T-cell (primary cell): ENCODE measurements at regions not wholly inside any gene's neighbourhood (a gene's known extent, or its start where the extent isn't known, plus 50 kb on each side); places are given as distances from the start of the nearest gene placed in this dataset.

Experiments used
- ATAC-seq, 4 experiments: fragments of 200-7000 bp in 3 of 4; fragments of 150-1000 bp in 1 of 4; cut with Tn5 transposase; replicated peaks in 1 of 4; 1 replicate in 3 of 4; 2 replicates in 1 of 4; pipeline ENCODE4 v1.10.0; 2021; ENCODE audit warnings: moderate library complexity in 3 of 4, mild to moderate bottlenecking in 2 of 4, moderate number of reproducible peaks in 1 of 4
- CTCF ChIA-PET, 2 donors: fragments of 300-600 bp; sonication (Branson Sonifier 250); formaldehyde crosslinking; loops; one replicate each; lab custom pipeline; 2022; ENCODE audit warnings: antibody characterized with exemption in 2 of 2; lab: Charles Lee
- POLR2A ChIA-PET, 2 donors: fragments of 300-600 bp; sonication (Branson Sonifier 250); formaldehyde crosslinking; loops; one replicate each; lab custom pipeline; 2022; ENCODE audit warnings: antibody characterized with exemption in 2 of 2; lab: Charles Lee
- DNase-seq, 35 experiments: peaks; one replicate each; pipeline versions ENCODE4 v3.0.0 to v3.0.0-alpha.2; 2013 to 2023
- H3K27ac ChIP-seq: one replicate; pipeline ENCODE4 v1.5.1; 2013; ENCODE audit warnings: low read length
- H3K27me3 ChIP-seq, 2 experiments: replicated peaks in 1 of 2; 1 replicate in 1 of 2; 2 replicates in 1 of 2; pipeline versions ENCODE4 v1.6.1 to v1.7.0; 2013; ENCODE audit warnings: low read length in 1 of 2, mixed read lengths in 1 of 2; ENCODE audit not compliant: control insufficient read depth in 2 of 2, insufficient read depth in 2 of 2; ENCODE audit errors: extremely low read depth in 1 of 2
- H3K36me3 ChIP-seq, 2 donors: 1 replicate in 1 of 2; 2 replicates in 1 of 2; pipeline versions ENCODE4 v1.6.1 to v1.7.0; 2013; ENCODE audit warnings: low read length in 1 of 2; ENCODE audit not compliant: control insufficient read depth in 2 of 2, insufficient read depth in 1 of 2; ENCODE audit errors: extremely low read depth in 1 of 2
- H3K4me1 ChIP-seq, 2 experiments: 1 replicate in 1 of 2; 2 replicates in 1 of 2; pipeline versions ENCODE4 v1.6.1 to v1.7.0; 2013; ENCODE audit warnings: low read length in 2 of 2, mixed read lengths in 1 of 2; ENCODE audit not compliant: insufficient read depth in 2 of 2, control insufficient read depth in 1 of 2; ENCODE audit errors: extremely low read depth in 1 of 2
- H3K4me3 ChIP-seq, 2 donors: 1 replicate in 1 of 2; 2 replicates in 1 of 2; pipeline versions ENCODE4 v1.5.1 to v1.7.0; 2013; ENCODE audit warnings: mild to moderate bottlenecking in 2 of 2, low read length in 1 of 2, moderate library complexity in 1 of 2; ENCODE audit not compliant: control insufficient read depth in 1 of 2; ENCODE audit errors: extremely low read depth in 1 of 2
- H3K9me3 ChIP-seq: 2 replicates; pipeline ENCODE4 v1.7.0; 2013
- H3K27ac Mint-ChIP-seq, 2 donors: one replicate each; pipeline ENCODE4 v1.8.0; 2020 to 2021; ENCODE audit warnings: mild to moderate bottlenecking in 2 of 2, mixed read lengths in 2 of 2
- H3K27me3 Mint-ChIP-seq, 2 donors: one replicate each; pipeline ENCODE4 v1.8.0; 2021 to 2022; ENCODE audit warnings: mixed read lengths in 2 of 2
- H3K36me3 Mint-ChIP-seq: one replicate; pipeline ENCODE4 v1.8.0; 2021; ENCODE audit warnings: mixed read lengths
- H3K4me1 Mint-ChIP-seq, 3 donors: one replicate each; pipeline ENCODE4 v1.8.0; 2020 to 2022; ENCODE audit warnings: mixed read lengths in 3 of 3, mild to moderate bottlenecking in 1 of 3
- H3K4me3 Mint-ChIP-seq, 3 donors: one replicate each; pipeline ENCODE4 v1.8.0; 2020 to 2022; ENCODE audit warnings: mild to moderate bottlenecking in 3 of 3, mixed read lengths in 3 of 3, moderate library complexity in 3 of 3
- H3K9me3 Mint-ChIP-seq, 3 donors: one replicate each; pipeline ENCODE4 v1.8.0; 2020 to 2022; ENCODE audit warnings: mixed read lengths in 3 of 3
- WGBS: methylation state at CpG from one replicate; pipeline ENCODE4 v1.1.5; 2013; ENCODE audit warnings: missing lambda C conversion rate; ENCODE audit not compliant: insufficient coverage; 5-methylcytosine and 5-hydroxymethylcytosine counted together

DNA sequence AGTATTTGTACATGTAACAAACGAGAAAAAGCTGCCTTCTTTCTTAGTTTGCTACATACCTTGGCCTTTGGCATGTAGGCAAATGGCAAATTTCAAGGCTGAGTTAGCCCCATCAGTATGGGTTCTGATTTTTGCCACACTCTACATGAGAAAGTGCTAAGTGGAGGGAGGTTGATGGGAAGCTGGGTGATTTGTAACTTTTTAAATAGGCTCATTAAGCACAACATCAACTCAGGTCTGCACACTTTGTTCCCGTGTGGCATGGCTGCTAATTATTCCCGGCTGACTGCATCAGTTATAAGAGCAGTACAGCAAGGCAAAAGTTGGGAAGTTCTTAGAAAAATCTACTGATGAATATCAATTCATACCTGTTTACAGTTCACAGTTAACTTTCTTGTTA, 172.8 kb upstream of the MAP3K7 start:
- no peak for ATAC-seq
- CTCF ChIA-PET: no interaction called here

DNA sequence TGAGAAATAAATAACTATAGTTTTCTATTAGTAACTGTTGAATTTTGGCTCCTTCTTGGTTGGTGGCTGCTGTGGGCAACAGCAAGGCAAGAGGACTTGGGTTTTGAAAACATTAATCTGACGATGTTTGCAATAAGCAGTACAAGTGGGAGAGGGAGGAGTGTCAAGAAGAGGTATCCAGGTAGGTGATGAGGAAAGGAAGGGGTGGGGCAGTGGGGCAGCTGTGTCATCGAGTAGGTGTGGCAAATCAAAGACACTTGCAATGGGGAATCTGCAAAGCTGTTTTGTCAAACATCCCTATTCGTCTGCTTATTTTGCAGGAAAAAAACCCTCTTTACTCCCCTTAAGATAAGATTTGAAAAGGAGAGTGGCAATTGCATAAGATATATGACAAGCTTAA, 171.9 kb upstream of the MAP3K7 start:
- DNase-seq (no peak), ATAC-seq (no peak)
- CTCF ChIA-PET: no interaction called here
- Histone ChIP-seq H3K4me1 (no peaks in the 10 kb centered on the region), H3K4me3 (no peak overlapping the region), H3K27me3 (no peaks in the 10 kb centered on the region), H3K9me3 (no peaks in the 10 kb centered on the region), H3K36me3 (no peaks in the 10 kb centered on the region), H3K27ac (no peak overlapping the region)
- Mint-ChIP-seq H3K4me1 (no peaks in the 10 kb centered on the region), H3K27me3 (peaks cover 7 to 24% of the 10 kb centered on the region in 2 donors), H3K9me3 (no peaks in the 10 kb centered on the region), H3K4me3 (no peak overlapping the region), H3K27ac (no peak overlapping the region), H3K36me3 (no peaks in the 10 kb centered on the region)
- 86% methylated on average over 1 of the region's 3 CpGs for WGBS
- POLR2A ChIA-PET: no interaction called here

More for the DNA sequence above, 172.8 kb upstream of the MAP3K7 start:
- Histone ChIP-seq H3K27me3 (no peaks in the 10 kb centered on the region), H3K4me3 (no peak overlapping the region), H3K27ac (no peak overlapping the region), H3K9me3 (no peaks in the 10 kb centered on the region), H3K36me3 (no peaks in the 10 kb centered on the region), H3K4me1 (no peaks in the 10 kb centered on the region)
- no CpG with 5 or more reads among the region's 3 CpGs for WGBS
- Mint-ChIP-seq H3K4me1 (no peaks in the 10 kb centered on the region), H3K27me3 (peaks cover 7 to 24% of the 10 kb centered on the region in 2 donors), H3K36me3 (no peaks in the 10 kb centered on the region), H3K9me3 (no peaks in the 10 kb centered on the region), H3K27ac (no peak overlapping the region), H3K4me3 (no peak overlapping the region)
- POLR2A ChIA-PET: no interaction called here
- no peak for DNase-seq

DNA sequence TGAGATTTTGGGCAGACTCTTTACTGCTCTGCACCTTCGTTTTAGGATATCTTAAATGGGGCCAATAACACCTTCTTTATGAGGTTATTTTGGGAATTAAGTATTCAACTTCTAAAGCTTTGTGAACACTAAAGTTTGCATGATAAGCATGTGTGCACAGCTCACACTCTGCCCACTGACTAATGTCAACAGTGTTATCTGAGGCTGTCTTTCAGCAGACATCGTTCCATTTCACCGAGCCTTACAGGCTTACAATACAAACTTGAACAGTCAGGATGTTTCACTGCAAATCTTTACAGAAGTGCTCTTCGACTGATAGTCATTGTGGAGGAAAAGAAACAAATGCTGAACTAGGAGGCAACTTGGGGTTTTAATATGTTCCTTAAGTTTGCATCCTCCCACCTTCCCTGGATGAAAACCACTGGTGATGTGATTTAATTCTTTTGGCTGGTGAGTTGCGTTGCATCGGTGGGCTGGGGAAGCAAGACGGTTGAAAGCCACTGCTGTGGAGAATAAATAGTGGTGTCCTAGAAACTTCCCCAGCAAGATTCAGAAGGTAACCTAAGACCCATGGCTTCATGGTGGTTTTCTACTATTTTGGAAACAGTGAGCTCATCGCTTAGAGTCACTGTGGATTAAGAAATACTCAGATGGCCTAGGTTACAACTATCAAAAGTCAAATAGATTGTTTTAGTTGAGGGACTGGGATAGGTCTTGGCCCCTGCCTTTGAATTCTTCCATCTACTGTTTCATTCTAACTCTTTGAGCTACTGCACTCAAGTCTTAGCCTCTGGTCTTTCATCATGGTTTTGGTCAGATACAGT, 167.2 kb upstream of the MAP3K7 start:
- Histone ChIP-seq H3K9me3 (no peaks in the 10 kb centered on the region), H3K36me3 (no peaks in the 10 kb centered on the region), H3K27me3 (no peaks in the 10 kb centered on the region), H3K4me3 (no peak overlapping the region), H3K4me1 (no peaks in the 10 kb centered on the region), H3K27ac (no peak overlapping the region)
- no peaks in the 10 kb centered on the region for H3K4me1 Mint-ChIP-seq
- WGBS: 73% methylated on average over 4 of the region's 8 CpGs
- peaks cover 5 to 22% of the 10 kb centered on the region in 2 donors for H3K27me3 Mint-ChIP-seq
- H3K27ac Mint-ChIP-seq: no peak overlapping the region
- H3K36me3 Mint-ChIP-seq: no peaks in the 10 kb centered on the region
- H3K4me3 Mint-ChIP-seq: no peak overlapping the region
- POLR2A ChIA-PET: no interaction called here
- CTCF ChIA-PET: interaction anchor here in 1 of 2 donors (0.5 kb wide), 1 partner anchor 135 kb away, joined by 6 read pairs; no protein-coding TSS in a partner anchor
- DNase-seq (no peak), ATAC-seq (no peak)
- H3K9me3 Mint-ChIP-seq: peaks cover 0 to 7% (median 0%) of the 10 kb centered on the region in 3 donors

DNA sequence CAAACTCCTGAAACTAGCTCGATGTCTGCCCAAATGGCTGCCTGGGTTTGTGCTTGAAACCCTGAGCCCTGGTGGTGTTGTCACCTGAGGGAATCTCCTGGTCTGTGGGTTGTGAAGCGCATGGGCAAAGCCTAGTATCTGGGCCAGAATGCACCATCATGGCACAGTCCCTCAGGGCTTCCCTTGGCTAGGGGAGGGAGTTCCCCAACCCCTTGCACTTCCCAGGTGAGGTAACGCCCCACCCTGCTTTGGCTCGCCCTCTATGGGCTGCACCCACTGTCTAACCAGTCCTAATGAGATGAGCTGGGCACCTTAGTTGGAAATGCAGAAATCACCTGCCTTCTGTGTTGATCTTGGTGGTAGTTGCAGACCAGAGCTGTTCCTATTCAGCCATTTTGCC, 152.9 kb upstream of the MAP3K7 start:
- WGBS: 72% methylated on average over 2 of the region's 4 CpGs
- ATAC-seq (no peak), DNase-seq (no peak)
- Histone ChIP-seq H3K4me3 (no peak overlapping the region), H3K4me1 (no peaks in the 10 kb centered on the region), H3K27ac (no peak overlapping the region), H3K9me3 (no peaks in the 10 kb centered on the region), H3K36me3 (no peaks in the 10 kb centered on the region), H3K27me3 (peaks cover 0 to 6% of the 10 kb centered on the region in 2 experiments)
- ChIA-PET CTCF (no interaction called here), POLR2A (no interaction called here)
- no peak overlapping the region for H3K27ac Mint-ChIP-seq
- no peaks in the 10 kb centered on the region for H3K4me1 Mint-ChIP-seq
- H3K9me3 Mint-ChIP-seq: peaks cover 0 to 11% (median 11%) of the 10 kb centered on the region in 3 donors
- H3K36me3 Mint-ChIP-seq: no peaks in the 10 kb centered on the region
- peaks cover 8 to 14% of the 10 kb centered on the region in 2 donors for H3K27me3 Mint-ChIP-seq
- H3K4me3 Mint-ChIP-seq: no peak overlapping the region

DNA sequence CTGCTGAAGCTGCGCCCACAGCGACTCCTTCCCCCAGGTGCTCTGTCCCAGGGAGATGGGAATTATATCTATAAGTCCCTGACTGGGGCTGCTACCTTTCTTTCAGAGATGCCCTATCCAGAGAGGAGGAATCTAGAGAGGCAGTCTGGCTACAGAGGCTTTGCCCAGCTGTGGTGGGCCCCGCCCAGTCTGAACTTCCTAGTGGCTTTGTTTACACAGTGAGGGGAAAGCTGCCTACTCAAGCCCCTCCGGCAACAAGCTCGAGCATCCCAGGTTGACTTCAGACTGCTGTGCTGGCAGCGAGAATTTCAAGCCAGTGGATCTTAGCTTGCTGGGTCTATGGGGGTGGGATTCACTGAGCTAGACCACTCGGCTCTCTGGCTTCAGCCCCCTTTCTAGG, 152.5 kb upstream of the MAP3K7 start:
- CTCF ChIA-PET: no interaction called here
- DNase-seq (no peak), ATAC-seq (no peak)
- Histone ChIP-seq H3K36me3 (no peaks in the 10 kb centered on the region), H3K27me3 (peaks cover 0 to 6% of the 10 kb centered on the region in 2 experiments), H3K27ac (no peak overlapping the region), H3K4me3 (no peak overlapping the region), H3K9me3 (no peaks in the 10 kb centered on the region), H3K4me1 (no peaks in the 10 kb centered on the region)
- POLR2A ChIA-PET: no interaction called here
- Mint-ChIP-seq H3K9me3 (peaks cover 5 to 15% (median 13%) of the 10 kb centered on the region in 3 donors), H3K4me1 (no peaks in the 10 kb centered on the region), H3K27me3 (peaks cover 12 to 13% of the 10 kb centered on the region in 2 donors), H3K4me3 (no peak overlapping the region), H3K36me3 (no peaks in the 10 kb centered on the region), H3K27ac (no peak overlapping the region)
- 84% methylated on average over 3 of the region's 7 CpGs for WGBS

DNA sequence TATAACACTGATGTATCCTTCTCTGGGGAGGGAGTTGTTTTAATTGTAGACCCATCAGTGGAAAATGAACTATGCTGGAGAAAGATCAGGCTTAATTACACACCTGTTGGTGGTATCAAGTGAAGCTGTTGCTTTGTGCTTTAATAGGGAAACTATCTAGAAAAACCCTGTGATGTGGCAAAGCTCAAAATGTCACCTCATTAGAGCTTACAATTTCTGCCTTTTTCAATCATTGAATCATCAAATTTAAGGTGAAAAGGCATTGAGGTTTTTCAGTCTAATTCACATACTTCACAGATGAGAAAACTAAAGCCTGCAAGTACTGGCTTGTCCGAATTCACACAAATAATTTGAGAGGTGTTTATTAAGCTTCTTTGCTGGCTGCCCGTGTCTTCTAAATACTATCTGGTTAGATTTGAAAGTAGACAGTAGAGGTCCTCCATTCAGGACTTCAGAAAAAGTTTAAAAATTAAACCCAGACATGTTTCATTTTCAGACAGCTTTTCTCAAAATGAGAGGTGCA, 143.3 kb upstream of the MAP3K7 start:
- CTCF ChIA-PET: no interaction called here
- POLR2A ChIA-PET: no interaction called here
- Mint-ChIP-seq H3K4me3 (no peak overlapping the region), H3K36me3 (no peaks in the 10 kb centered on the region), H3K27me3 (peaks cover 0 to 22% of the 10 kb centered on the region in 2 donors), H3K4me1 (no peaks in the 10 kb centered on the region), H3K9me3 (peaks cover 2 to 10% (median 8%) of the 10 kb centered on the region in 3 donors), H3K27ac (no peak overlapping the region)
- H3K4me3 ChIP-seq: no peak overlapping the region
- ATAC-seq (no peak), DNase-seq (no peak)
- H3K27me3 ChIP-seq: no peaks in the 10 kb centered on the region
- no peaks in the 10 kb centered on the region for H3K9me3 ChIP-seq
- WGBS: no CpG with 5 or more reads among the region's 2 CpGs
- H3K36me3 ChIP-seq: no peaks in the 10 kb centered on the region
- no peak overlapping the region for H3K27ac ChIP-seq
- H3K4me1 ChIP-seq: no peaks in the 10 kb centered on the region
